ENCODE measurements at regions not wholly inside any gene's neighbourhood (a gene's known extent, or its start where the extent isn't known, plus 50 kb on each side); places are given as distances from the start of the nearest gene placed in this dataset.

DNA sequence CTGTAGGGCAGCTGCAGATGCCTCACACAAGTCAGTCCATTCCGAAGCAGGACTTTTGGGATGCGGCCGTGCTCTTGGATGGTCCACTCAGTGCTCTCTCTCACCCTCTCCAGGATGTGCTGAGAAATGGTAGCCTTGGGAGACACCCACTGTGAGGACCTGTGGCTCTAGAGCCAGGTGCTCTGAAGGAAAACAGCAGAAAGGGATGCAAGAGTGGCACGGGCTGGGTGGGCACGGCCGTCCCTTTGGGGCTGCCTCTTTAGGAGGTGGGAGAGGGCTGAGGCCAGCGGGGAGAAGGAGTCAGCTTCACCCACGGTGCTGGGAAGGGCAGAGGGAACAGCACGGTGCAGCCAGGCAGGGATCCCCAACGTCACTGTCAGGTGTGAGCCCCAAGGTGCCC is 106.1 kb downstream of the RIPK4 start:
- H3K36me3 ChIP-seq: no peaks in the 10 kb centered on the region
- intact Hi-C loops (cut with DNase I): loop anchor here in 2 of 10 donors (10.0 kb wide), 2 partner anchors 64 to 316 kb away; no protein-coding TSS in a partner anchor
- no peak overlapping the region for H3K27ac ChIP-seq
- peaks cover 0 to 22% (median 11%) of the 10 kb centered on the region in 7 donors for H3K27me3 ChIP-seq
- WGBS, 2 donors: 87 to 89% methylated on average over 10 of the region's 10 CpGs
- ATAC-seq (no peak), DNase-seq (no peak)
- no peaks in the 10 kb centered on the region for H3K9me3 ChIP-seq
- no peak for TF ChIP-seq CTCF (IDR thresholded peaks at IDR 0.05)
- no peak overlapping the region for H3K4me3 ChIP-seq
- peaks cover 0 to 18% (median 0%) of the 10 kb centered on the region in 9 donors for H3K4me1 ChIP-seq

- Histone ChIP-seq H3K27me3 (peaks cover 0 to 22% (median 3%) of the 10 kb centered on the region in 7 donors), H3K4me3 (no peak overlapping the region), H3K4me1 (peaks cover 0 to 12% (median 0%) of the 10 kb centered on the region in 9 donors), H3K9me3 (no peaks in the 10 kb centered on the region), H3K27ac (no peak overlapping the region), H3K36me3 (no peaks in the 10 kb centered on the region)
- no peak for DNase-seq
- intact Hi-C loops (cut with DNase I): loop anchor here in 2 of 10 donors (10.0 kb wide), 2 partner anchors 65 to 315 kb away; no protein-coding TSS in a partner anchor
- peak in 2 of 8 donors; percentile 38 to 61 for ATAC-seq
- 78 to 79% methylated on average over 16 of the region's 16 CpGs for WGBS, 2 donors
- TF ChIP-seq CTCF (IDR thresholded peaks at IDR 0.05): no peak
Measured at GRCh38 chr21:41659791-41660560, 106.9 kb downstream of the RIPK4 start.

DNA sequence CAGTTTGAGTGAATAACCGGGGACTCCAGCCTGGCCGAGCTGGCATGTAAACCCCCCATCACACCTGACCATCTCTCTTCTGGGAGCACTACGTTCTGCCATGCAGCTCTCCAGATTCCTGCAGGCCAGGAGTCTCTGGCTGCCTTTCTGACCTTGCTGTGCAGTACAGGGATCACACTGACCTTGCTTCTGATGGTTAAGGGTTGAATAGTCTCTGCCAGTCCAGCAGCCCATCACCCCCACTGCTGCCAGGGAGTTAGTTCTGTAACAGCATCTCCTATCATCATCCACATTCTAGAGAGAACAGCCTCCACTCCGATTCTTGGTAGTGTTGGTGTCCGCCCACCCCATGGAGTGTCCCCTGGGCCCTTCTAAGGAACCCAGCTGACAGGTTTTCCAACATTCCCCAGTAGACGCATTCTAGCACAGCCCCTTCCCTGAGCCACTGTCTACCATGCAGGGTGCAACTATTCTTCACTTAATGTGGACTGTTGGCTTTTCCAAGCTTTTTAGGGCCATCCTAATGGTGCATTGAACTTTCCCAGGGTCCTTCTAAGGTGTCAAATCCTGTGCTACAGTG is 109.8 kb downstream of the RIPK4 start:
- H3K9me3 ChIP-seq: no peaks in the 10 kb centered on the region
- 79 to 85% methylated on average over 6 of the region's 6 CpGs for WGBS, 2 donors
- ATAC-seq (no peak), DNase-seq (no peak)
- no peaks in the 10 kb centered on the region for H3K36me3 ChIP-seq
- TF ChIP-seq CTCF (IDR thresholded peaks at IDR 0.05): no peak
- intact Hi-C loops (cut with DNase I): no loop called here
- H3K4me1 ChIP-seq: peaks cover 0 to 11% (median 8%) of the 10 kb centered on the region in 9 donors
- no peak overlapping the region for H3K27ac ChIP-seq
- H3K27me3 ChIP-seq: peaks cover 0 to 14% (median 3%) of the 10 kb centered on the region in 7 donors
- no peak overlapping the region for H3K4me3 ChIP-seq

DNA sequence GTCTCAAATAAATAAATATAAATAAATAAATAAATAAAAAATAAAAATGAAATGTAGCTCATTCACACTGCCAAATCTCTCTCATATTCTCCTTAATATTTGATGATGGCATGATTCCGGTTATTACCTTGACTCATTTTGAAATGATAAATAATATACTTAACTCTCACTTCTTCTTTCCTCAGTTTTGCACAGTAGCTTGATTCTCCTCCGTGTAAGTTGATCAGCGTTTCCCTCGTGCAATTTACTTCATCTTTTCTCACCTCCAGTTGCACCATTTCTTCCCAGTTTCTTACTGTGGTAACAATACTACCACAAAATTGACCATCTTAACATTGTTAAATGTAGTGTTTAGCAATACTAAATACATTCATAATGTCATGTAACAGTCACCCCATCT is 111.6 kb downstream of the RIPK4 start:
- H3K4me1 ChIP-seq: peaks cover 0 to 21% (median 9%) of the 10 kb centered on the region in 9 donors
- peaks cover 0 to 10% (median 0%) of the 10 kb centered on the region in 7 donors for H3K27me3 ChIP-seq
- DNase-seq: no peak
- TF ChIP-seq CTCF (IDR thresholded peaks at IDR 0.05): no peak
- WGBS, 2 donors: 92 to 94% methylated on average over 4 of the region's 4 CpGs
- ATAC-seq: no peak
- no peak overlapping the region for H3K4me3 ChIP-seq
- no peaks in the 10 kb centered on the region for H3K36me3 ChIP-seq
- no peak overlapping the region for H3K27ac ChIP-seq
- H3K9me3 ChIP-seq: no peaks in the 10 kb centered on the region
- intact Hi-C loops (cut with DNase I): no loop called here

All from heart right ventricle (tissue), 16 donors.